ENCODE measurements at regions not wholly inside any gene's neighbourhood (a gene's known extent, or its start where the extent isn't known, plus 50 kb on each side); places are given as distances from the start of the nearest gene placed in this dataset.

DNA sequence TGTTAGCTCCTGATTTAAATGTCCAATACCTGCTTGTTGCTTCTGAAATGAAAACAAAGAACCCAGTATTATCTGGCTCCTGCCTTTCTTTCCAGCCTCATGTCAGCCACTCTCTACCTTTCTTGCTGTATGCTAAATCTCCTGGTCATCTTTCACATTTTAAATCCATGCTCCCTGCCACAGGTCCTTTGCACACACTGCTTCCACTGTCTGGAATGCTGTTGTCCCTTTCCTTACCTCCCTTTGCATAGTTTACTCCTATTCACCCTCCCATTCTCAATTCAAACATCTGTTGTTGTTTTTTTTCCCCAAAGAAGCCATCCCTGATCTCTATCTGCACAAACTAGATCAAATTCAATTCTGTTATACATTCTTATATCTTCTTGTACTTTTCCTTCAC lies 97.0 kb upstream of the NR4A3 start:
- TF ChIP-seq KDM1A (IDR thresholded peaks at IDR 0.05; ENCODE audit: borderline replicate concordance, low read length): peak; percentile 63; the same call in 1 of the 2 replicates
- no peak for TF ChIP-seq SIX5 (IDR thresholded peaks at IDR 0.05; ENCODE audit: low read depth, low read length)
- Histone ChIP-seq H3K36me3 (ENCODE audit: control insufficient read depth in 2 of 4, insufficient read depth in 4 of 4, low read length in 3 of 4) (no peaks in the 10 kb centered on the region; a peak in 1 of 8 replicates), H3K79me2 (ENCODE audit: control insufficient read depth in 1 of 2, insufficient read depth in 2 of 2, low read length in 2 of 2) (no peaks in the 10 kb centered on the region), H2BK15ac (ENCODE audit: low read length) (no peak overlapping the region), H3K14ac (ENCODE audit: insufficient read length) (no peak overlapping the region), H3K4ac (replicated peaks; ENCODE audit: insufficient read length, low read depth, low read length) (no peak overlapping the region), H3K4me2 (ENCODE audit: insufficient read depth in 1 of 2, low read depth in 2 of 2, low read length in 2 of 2) (no peak overlapping the region), H3K79me1 (ENCODE audit: low read depth, low read length) (no peaks in the 10 kb centered on the region), H3K27ac (ENCODE audit: low read depth, low read length) (no peak overlapping the region), H4K20me1 (replicated peaks in 1 of 2; ENCODE audit: control insufficient read depth in 1 of 2, insufficient read depth in 2 of 2, low read length in 2 of 2) (no peaks in the 10 kb centered on the region), H4K8ac (ENCODE audit: extremely low read depth, insufficient read depth, low read length) (no peak overlapping the region), H3K23ac (ENCODE audit: insufficient read length) (no peak overlapping the region), H3K23me2 (ENCODE audit: low read depth, low read length) (no peaks in the 10 kb centered on the region; the same call in 1 of the 2 replicates), H3K4me1 (replicated peaks in 1 of 4; ENCODE audit: control insufficient read depth in 3 of 4, insufficient read depth in 4 of 4, low read length in 3 of 4) (peaks cover 3 to 12% (median 5%) of the 10 kb centered on the region in 4 experiments; a peak in 4 of 7 replicates), H2AK5ac (ENCODE audit: low read depth, low read length) (no peak overlapping the region), H4K5ac (ENCODE audit: insufficient read length, low read depth, low read length) (no peak overlapping the region), H2BK12ac (ENCODE audit: low read depth, low read length) (no peak overlapping the region), H2BK120ac (replicated peaks; ENCODE audit: low read depth, low read length) (no peak overlapping the region), H3K56ac (replicated peaks; ENCODE audit: insufficient read length, low read depth, low read length) (no peak overlapping the region), H3K27me3 (replicated peaks in 1 of 4; ENCODE audit: control insufficient read depth in 3 of 4, extremely low read depth in 1 of 4, insufficient read depth in 3 of 4, low read length in 3 of 4) (no peaks in the 10 kb centered on the region), H4K91ac (replicated peaks; ENCODE audit: insufficient read length, low read length) (no peak overlapping the region), H2AFZ (ENCODE audit: low read length) (no peak overlapping the region), H3K4me3 (ENCODE audit: extremely low read depth in 1 of 4, insufficient read depth in 2 of 4, low read depth in 3 of 4, low read length in 4 of 4) (no peak overlapping the region), H3K18ac (ENCODE audit: extremely low read depth, low read length) (no peak overlapping the region), H3K9me3 (ENCODE audit: insufficient read depth in 2 of 2, low read depth in 1 of 2, low read length in 1 of 2) (peaks cover 0 to 3% of the 10 kb centered on the region in 2 experiments; a peak in 1 of 4 replicates), H3K9ac (replicated peaks in 1 of 4; ENCODE audit: extremely low read depth in 1 of 4, low read depth in 3 of 4, low read length in 3 of 4) (no peak overlapping the region), H2BK20ac (ENCODE audit: low read length) (no peak overlapping the region), H2BK5ac (ENCODE audit: low read depth, low read length) (no peak overlapping the region)
- FAIRE-seq (no peak), DNase-seq (ENCODE audit: low read depth in 1 of 2, low spot score in 2 of 2) (no peak)
- ChIA-PET CTCF (ENCODE audit: partially characterized antibody) (no interaction called here), POLR2A (ENCODE audit: partially characterized antibody) (no interaction called here)
